C4-2B (cell line): ENCODE measurements at regions not wholly inside any gene's neighbourhood (a gene's known extent, or its start where the extent isn't known, plus 50 kb on each side); places are given as distances from the start of the nearest gene placed in this dataset.
"Not testable (repeated sequence)": the region's sequence is repeated elsewhere in the genome, so short reads cannot be mapped to it uniquely, and the experiment has no call there.

Source experiments
- H3K27ac ChIP-seq: fragments of 450-650 bp; 2 replicates; pipeline ENCODE4 v1.5.1; 2017
- ZFX ChIP-seq: fragments of 450-650 bp; IDR thresholded peaks from 2 replicates; pipeline ENCODE4 v1.6.1; 2017
- TF ChIP-seq, protein P1 (sequence below): fragments of 450-650 bp; conservative IDR thresholded peaks from 2 replicates; pipeline ENCODE4 v1.5.1; 2017; ENCODE audit warnings: mild to moderate bottlenecking

GRCh38 chrX:136941396-136942337 lies 61.1 kb upstream of the RBMX start:
- TF ChIP-seq ZFX: no peak
- TF ChIP-seq, protein P1, sequence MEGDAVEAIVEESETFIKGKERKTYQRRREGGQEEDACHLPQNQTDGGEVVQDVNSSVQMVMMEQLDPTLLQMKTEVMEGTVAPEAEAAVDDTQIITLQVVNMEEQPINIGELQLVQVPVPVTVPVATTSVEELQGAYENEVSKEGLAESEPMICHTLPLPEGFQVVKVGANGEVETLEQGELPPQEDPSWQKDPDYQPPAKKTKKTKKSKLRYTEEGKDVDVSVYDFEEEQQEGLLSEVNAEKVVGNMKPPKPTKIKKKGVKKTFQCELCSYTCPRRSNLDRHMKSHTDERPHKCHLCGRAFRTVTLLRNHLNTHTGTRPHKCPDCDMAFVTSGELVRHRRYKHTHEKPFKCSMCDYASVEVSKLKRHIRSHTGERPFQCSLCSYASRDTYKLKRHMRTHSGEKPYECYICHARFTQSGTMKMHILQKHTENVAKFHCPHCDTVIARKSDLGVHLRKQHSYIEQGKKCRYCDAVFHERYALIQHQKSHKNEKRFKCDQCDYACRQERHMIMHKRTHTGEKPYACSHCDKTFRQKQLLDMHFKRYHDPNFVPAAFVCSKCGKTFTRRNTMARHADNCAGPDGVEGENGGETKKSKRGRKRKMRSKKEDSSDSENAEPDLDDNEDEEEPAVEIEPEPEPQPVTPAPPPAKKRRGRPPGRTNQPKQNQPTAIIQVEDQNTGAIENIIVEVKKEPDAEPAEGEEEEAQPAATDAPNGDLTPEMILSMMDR: no peak
- no peak overlapping the region for H3K27ac ChIP-seq

DNA sequence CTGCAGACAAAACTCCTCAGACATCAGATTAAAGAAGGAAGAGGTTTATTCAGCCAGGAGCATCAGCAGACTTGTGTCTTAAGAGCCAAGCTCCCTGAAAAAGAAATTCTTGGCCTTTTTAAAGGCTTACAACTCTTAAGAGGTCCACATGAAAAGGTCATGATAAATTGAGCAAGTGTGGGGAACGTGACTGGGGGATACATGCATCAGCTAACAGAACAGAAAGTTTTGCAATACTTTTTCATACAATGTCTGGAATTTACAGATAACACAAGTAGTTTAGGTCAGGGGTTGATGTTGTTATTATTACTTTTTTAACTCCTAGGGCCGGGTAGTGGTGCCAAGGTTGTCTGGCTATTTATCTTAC lies 55.6 kb upstream of the RBMX start:
- TF ChIP-seq, protein P1: no peak
- no peak for TF ChIP-seq ZFX
- H3K27ac ChIP-seq: no peak overlapping the region

- H3K27ac ChIP-seq: not testable (repeated sequence)
These were observed 55.1 kb upstream of the RBMX start for GRCh38 chrX:136935533-136936182.

DNA sequence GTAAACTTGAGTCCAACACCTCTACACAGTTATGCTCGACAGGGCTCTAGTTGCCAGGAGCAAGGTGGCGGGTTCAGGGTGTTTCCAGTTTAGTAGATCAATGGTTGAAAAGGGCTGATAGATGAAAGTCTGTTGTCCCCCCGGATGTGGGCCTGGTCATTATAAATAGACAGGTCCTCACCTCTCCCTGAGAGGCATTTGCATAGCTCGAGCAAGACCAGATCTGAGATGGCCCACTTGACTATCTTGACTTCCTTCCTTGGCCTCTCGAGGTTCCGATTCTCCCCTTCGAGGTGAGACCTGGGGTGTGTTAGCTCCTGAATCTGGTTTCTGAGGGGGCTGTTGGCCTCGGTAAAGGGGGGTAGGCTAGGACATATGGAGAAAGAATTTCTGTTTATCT lies 54.1 kb upstream of the RBMX start:
- H3K27ac ChIP-seq: not testable (repeated sequence)

GRCh38 chrX:136933611-136934145 lies 53.2 kb upstream of the RBMX start:
- no peak overlapping the region for H3K27ac ChIP-seq
- TF ChIP-seq ZFX: no peak
- TF ChIP-seq, protein P1: no peak

DNA sequence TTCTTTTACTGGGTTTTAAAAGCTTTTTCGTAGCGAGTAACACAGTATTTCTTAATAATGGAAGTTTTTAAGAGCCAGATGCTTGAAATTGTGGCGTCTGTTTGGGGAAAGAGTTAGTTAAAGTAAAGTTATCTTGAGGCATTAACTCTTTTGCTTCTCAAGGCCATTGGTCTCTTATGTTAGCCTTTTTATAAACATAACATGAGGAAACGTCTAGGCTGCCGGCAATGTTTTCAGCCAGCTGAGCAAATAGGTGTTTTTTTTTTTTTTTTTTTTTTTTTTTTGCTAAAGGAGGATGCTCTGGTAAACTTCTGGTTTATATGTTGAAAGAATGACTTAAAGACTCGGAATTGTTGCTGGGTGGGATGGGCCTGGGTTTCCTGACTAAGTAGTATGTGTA lies 51.1 kb upstream of the RBMX start:
- TF ChIP-seq, protein P1: no peak
- TF ChIP-seq ZFX: no peak
- no peak overlapping the region for H3K27ac ChIP-seq
